Cardiac muscle cell (in vitro differentiated cells and primary cell): ENCODE measurements at regions not wholly inside any gene's neighbourhood (a gene's known extent, or its start where the extent isn't known, plus 50 kb on each side); places are given as distances from the start of the nearest gene placed in this dataset.

Experiments
- DNase-seq, 2 donors: peaks; one replicate each; pipeline versions ENCODE4 v3.0.0 to v3.0.0-alpha.2; 2010 to 2017; ENCODE audit warnings: low read depth in 1 of 2, low spot score in 1 of 2
- H3K27ac ChIP-seq: fragments of 200-600 bp; sonication (generic); 2 replicates; pipeline ENCODE4 v1.5.1; 2016
- H3K27me3 ChIP-seq: fragments of 200-600 bp; sonication (generic); 2 replicates; pipeline ENCODE4 v1.6.0; 2016; ENCODE audit warnings: control low read depth
- H3K36me3 ChIP-seq: fragments of 200-600 bp; sonication (generic); 2 replicates; pipeline ENCODE4 v1.5.1; 2016; ENCODE audit warnings: control low read depth
- H3K4me1 ChIP-seq: fragments of 200-600 bp; sonication (generic); 2 replicates; pipeline ENCODE4 v1.8.1; 2017; ENCODE audit warnings: low read depth, mild to moderate bottlenecking, mixed run types
- H3K4me3 ChIP-seq: fragments of 200-600 bp; sonication (generic); 2 replicates; pipeline ENCODE4 v1.5.1; 2016; ENCODE audit warnings: mild to moderate bottlenecking
- H3K9me3 ChIP-seq: fragments of 200-600 bp; sonication (generic); 2 replicates; pipeline ENCODE4 v1.5.1; 2017; ENCODE audit warnings: low read depth, mild to moderate bottlenecking, control low read depth
- TF ChIP-seq, protein P1 (sequence below): IDR thresholded peaks from 2 replicates; pipeline ENCODE4 v1.5.1; 2012; ENCODE audit warnings: low read depth, mild to moderate bottlenecking, low read length

DNA sequence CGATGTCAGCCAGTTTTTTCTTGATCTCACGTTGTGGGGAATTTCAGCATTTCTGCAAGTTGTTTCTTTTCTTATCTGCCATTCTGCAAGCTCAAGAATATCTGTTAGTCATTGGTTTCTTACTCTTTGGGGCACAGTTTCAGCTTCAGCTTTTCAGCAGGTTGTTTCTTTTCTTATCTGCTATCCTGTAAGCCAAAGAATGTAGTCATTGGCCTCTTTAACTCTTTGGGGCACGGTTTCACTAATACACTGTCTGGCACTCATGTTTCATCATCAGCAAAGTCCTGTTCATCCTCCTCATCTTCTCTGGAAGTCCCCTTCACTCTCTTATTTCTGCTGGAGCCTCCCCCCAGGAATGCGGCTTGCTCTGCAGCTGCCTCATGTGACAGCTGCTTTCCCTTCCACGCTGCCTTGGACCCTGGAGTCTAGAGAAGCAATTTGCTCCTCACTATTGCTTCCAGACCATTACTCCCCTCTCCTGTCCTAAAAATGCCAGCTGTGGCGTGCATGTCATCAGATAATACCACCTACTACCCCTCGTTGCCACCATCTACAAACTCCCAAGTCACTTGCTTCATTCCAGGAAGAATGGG, 67.0 kb upstream of the CACNA1E start:
- no peaks in the 10 kb centered on the region for H3K9me3 ChIP-seq
- H3K36me3 ChIP-seq = no peaks in the 10 kb centered on the region
- no peak overlapping the region for H3K27ac ChIP-seq

DNA sequence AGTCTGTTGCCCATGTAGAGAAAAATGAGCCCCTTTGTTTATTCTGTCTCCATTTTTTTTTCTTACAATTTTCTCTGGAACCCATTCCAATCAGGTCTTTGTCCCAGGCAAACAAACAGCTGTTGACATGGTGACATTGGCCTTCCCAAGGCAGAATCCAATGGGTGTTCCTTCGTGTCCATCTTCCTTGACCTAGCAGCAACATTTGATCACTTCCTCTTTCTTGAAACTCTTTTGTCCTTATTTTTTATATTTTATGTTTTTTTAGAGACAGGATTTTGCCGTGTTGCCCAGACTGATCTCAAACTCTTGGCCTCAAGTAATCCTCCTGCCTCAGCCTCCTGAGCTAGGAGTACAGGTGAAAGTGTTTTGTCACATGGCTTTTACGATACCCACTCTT, 65.4 kb upstream of the CACNA1E start:
- TF ChIP-seq, protein P1, sequence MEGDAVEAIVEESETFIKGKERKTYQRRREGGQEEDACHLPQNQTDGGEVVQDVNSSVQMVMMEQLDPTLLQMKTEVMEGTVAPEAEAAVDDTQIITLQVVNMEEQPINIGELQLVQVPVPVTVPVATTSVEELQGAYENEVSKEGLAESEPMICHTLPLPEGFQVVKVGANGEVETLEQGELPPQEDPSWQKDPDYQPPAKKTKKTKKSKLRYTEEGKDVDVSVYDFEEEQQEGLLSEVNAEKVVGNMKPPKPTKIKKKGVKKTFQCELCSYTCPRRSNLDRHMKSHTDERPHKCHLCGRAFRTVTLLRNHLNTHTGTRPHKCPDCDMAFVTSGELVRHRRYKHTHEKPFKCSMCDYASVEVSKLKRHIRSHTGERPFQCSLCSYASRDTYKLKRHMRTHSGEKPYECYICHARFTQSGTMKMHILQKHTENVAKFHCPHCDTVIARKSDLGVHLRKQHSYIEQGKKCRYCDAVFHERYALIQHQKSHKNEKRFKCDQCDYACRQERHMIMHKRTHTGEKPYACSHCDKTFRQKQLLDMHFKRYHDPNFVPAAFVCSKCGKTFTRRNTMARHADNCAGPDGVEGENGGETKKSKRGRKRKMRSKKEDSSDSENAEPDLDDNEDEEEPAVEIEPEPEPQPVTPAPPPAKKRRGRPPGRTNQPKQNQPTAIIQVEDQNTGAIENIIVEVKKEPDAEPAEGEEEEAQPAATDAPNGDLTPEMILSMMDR = no peak
- no peak for DNase-seq
- H3K4me1 ChIP-seq = peaks cover 9% of the 10 kb centered on the region
- H3K4me3 ChIP-seq = no peak overlapping the region
- no peaks in the 10 kb centered on the region for H3K36me3 ChIP-seq
- H3K9me3 ChIP-seq = no peaks in the 10 kb centered on the region
- H3K27ac ChIP-seq = no peak overlapping the region
- peaks cover 2% of the 10 kb centered on the region for H3K27me3 ChIP-seq

More for the DNA sequence above, 67.0 kb upstream of the CACNA1E start:
- TF ChIP-seq, protein P1 = no peak
- no peak for DNase-seq
- Histone ChIP-seq H3K4me3 (no peak overlapping the region), H3K4me1 (peaks cover 9% of the 10 kb centered on the region), H3K27me3 (peaks cover 2% of the 10 kb centered on the region)

DNA sequence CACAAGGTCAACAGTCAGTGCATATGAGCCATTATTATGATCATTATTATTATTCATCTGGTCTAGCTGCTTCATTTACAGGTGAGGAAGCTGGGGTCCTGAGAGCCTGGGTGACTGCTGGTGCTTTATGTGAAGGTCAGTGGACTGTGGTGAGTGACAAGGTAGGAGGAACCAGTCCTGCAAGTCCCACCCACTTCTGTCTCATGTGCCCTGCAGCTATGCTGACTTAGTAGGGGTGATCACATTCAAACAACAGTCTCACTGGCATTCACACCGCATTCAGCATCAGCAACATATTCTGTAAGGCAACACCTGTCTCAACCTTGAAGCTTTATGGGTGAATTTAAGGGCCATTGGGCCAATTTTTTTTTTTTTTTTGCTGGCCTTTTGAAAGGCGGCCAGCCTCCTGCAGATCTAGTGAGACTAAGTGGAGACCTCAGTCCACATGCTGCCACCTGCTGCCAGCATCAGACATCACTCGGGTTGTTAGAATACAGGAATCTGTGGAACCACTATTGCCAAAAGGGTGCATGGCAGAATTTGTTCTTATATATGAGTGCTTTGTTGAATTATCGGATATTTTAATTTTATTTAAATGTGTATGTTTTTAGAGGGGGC, 59.9 kb upstream of the CACNA1E start:
- TF ChIP-seq, protein P1 = peak; percentile 40
- no peaks in the 10 kb centered on the region for H3K36me3 ChIP-seq

DNA sequence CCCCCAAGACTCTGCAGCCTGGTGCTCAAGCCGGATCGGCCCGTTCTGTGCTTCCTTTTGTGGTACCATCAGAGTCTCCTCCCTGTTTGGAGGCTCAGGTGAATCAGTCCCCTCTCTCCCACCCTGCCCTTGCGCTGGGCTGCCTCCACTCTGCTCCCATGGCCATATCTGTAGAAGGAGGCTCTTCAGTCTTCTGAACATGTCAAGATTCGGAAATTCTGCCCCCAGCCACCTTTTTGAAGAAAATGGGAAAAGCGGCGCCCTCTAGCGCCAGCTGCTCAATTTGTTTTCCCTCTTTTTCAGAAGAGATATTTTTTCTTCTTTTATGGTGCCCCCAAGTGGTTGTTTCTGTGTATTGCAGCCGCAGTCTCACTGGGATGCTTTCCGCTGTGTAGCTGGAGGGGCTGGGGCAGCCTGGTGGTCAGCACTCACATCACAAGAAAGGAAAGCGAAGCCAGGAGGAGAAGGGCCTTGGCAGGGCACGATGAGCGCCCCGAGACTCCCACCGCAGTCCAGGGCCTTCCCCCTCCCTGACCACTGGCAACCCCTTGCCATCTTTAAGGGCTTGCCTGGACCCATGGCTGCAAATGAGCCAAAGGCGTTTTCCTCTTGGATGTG, 58.4 kb upstream of the CACNA1E start:
- Histone ChIP-seq H3K4me1 (no peaks in the 10 kb centered on the region), H3K36me3 (no peaks in the 10 kb centered on the region), H3K27me3 (peaks cover 10% of the 10 kb centered on the region), H3K27ac (no peak overlapping the region), H3K9me3 (no peaks in the 10 kb centered on the region), H3K4me3 (no peak overlapping the region)
- TF ChIP-seq, protein P1 = peak; percentile 98
- peak; percentile 73 to 88 for DNase-seq

More for the DNA sequence above, 59.9 kb upstream of the CACNA1E start:
- H3K27me3 ChIP-seq = peaks cover 10% of the 10 kb centered on the region
- no peak overlapping the region for H3K4me3 ChIP-seq
- DNase-seq = peak; percentile 46 to 74
- no peak overlapping the region for H3K27ac ChIP-seq
- H3K9me3 ChIP-seq = no peaks in the 10 kb centered on the region
- no peaks in the 10 kb centered on the region for H3K4me1 ChIP-seq

DNA sequence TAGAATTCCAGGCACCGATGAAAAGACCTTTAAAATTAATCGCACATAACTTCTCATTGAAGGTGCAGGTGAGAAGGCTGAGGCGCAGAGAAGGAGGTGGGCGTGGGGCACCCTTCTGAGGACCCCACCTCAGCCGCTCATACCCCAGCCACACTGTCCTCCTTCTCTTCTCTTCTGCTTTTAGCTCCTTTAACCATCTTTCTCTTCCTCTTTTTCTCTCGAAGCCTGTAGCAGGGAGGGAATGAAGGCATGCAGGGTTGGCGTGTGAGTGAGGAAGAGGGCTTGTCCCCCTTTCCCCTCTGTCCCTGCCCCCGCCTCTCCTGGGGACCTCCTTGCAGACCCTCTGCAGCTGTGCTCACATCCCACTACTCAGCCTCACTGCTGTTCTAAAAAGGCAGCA, 57.8 kb upstream of the CACNA1E start:
- Histone ChIP-seq H3K9me3 (no peaks in the 10 kb centered on the region), H3K36me3 (no peaks in the 10 kb centered on the region), H3K27ac (no peak overlapping the region), H3K4me3 (no peak overlapping the region), H3K27me3 (peaks cover 10% of the 10 kb centered on the region), H3K4me1 (no peaks in the 10 kb centered on the region)
- TF ChIP-seq, protein P1 = no peak
- DNase-seq = no peak
